ENCODE measurements at regions not wholly inside any gene's neighbourhood (a gene's known extent, or its start where the extent isn't known, plus 50 kb on each side); places are given as distances from the start of the nearest gene placed in this dataset.

DNA sequence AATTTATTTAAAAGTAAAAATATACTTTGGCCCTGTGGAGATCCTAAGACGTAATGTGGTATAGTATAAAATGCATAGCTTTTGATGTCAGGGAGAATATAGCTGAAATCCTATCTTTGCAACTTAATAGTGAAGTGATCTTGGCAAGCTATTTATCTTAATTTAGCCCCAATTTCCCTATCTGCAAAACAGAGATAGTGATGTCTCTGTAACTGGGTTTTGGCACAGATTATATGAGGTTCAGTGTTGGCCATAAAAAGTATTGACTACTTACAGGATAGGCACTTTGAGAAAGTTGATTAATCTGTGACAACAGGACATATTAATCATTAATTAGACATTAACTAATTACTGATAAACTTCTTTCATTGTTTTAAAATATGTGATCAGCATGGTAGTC lies 89.2 kb downstream of the ISL1 start:
- TF ChIP-seq ZNF274 (IDR thresholded peaks at IDR 0.05; ENCODE audit: low read depth, low read length) (no peak), YY1 (IDR thresholded peaks at IDR 0.05; ENCODE audit: insufficient read depth, insufficient read length) (no peak)
